ENCODE measurements at regions not wholly inside any gene's neighbourhood (a gene's known extent, or its start where the extent isn't known, plus 50 kb on each side); places are given as distances from the start of the nearest gene placed in this dataset.

DNA sequence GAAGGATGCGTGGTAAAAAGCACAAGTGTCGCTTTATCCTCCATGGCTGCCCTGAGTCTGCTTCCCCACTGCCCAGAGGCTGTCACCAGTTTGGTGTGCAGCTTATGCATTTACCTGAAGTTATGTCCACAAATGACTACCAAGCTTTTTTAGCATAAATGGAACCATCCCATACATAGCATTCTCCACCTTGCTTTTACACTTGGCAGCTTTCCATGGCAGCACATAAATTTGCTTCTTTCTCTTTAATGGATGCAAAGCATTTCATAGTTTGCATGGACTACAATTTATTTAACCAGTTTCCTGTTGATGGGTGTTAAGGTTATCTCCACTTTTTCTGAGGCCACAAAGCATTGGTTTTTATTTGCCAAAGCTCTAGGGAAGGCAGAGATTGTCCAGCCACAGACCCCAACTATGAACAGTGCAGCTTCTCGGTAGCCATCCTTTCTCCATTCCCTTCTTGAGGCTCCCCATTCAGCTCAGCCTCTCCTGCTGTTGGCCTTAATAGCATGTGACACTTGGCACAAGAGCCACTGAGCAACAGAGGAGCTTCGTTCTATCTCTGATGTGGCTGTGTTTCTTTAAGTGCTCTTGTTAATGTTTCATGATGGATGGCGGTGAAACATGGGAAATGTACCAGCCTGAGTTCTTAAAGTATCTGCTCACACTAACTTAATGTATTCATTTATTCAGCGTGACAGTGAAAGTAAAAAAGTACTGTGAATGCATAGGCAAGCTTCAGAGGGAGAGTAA, 59.8 kb upstream of the NAV2 start:
- no peak for DNase-seq
- Histone ChIP-seq H3K9me3 (no peaks in the 10 kb centered on the region), H3K4me1 (peaks cover 0 to 7% (median 0%) of the 10 kb centered on the region in 4 donors), H3K36me3 (no peaks in the 10 kb centered on the region), H3K27me3 (no peaks in the 10 kb centered on the region), H3K4me3 (no peak overlapping the region), H3K27ac (no peak overlapping the region)
- 71 to 79% methylated on average over 6 of the region's 6 CpGs for WGBS, 2 donors
- no peak for TF ChIP-seq EP300 (IDR thresholded peaks at IDR 0.05)
- TF ChIP-seq, protein P1, sequence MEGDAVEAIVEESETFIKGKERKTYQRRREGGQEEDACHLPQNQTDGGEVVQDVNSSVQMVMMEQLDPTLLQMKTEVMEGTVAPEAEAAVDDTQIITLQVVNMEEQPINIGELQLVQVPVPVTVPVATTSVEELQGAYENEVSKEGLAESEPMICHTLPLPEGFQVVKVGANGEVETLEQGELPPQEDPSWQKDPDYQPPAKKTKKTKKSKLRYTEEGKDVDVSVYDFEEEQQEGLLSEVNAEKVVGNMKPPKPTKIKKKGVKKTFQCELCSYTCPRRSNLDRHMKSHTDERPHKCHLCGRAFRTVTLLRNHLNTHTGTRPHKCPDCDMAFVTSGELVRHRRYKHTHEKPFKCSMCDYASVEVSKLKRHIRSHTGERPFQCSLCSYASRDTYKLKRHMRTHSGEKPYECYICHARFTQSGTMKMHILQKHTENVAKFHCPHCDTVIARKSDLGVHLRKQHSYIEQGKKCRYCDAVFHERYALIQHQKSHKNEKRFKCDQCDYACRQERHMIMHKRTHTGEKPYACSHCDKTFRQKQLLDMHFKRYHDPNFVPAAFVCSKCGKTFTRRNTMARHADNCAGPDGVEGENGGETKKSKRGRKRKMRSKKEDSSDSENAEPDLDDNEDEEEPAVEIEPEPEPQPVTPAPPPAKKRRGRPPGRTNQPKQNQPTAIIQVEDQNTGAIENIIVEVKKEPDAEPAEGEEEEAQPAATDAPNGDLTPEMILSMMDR (IDR thresholded peaks at IDR 0.05), result no peak
- no peak for TF ChIP-seq POLR2AphosphoS5 (IDR thresholded peaks at IDR 0.05)
- no peak for TF ChIP-seq POLR2A (IDR thresholded peaks at IDR 0.05)
- ATAC-seq (ENCODE audit: low FRiP score in 2 of 2), result no peak

DNA sequence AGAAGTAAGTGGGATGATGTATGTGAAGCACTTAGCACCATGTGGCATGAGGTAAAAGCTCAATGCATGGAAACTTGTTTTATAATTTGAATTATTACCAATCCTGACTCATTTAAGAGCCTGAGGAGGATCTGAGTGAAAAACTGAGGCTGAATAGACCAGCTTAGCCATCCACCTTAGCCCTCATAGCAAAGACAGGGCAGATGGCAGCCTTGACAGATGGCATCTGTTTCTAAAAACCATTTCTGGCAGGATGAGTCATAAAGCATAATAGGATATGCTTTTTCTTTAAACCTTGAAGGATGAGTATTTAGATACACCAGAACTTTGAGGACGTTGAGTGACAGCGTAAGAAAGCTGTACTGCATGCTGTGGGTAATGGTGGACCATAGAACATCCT, 61.0 kb upstream of the NAV2 start:
- H3K36me3 ChIP-seq, result no peaks in the 10 kb centered on the region
- H3K9me3 ChIP-seq, result no peaks in the 10 kb centered on the region
- H3K4me1 ChIP-seq, result peaks cover 0 to 7% (median 0%) of the 10 kb centered on the region in 4 donors
- no peak overlapping the region for H3K4me3 ChIP-seq
- H3K27ac ChIP-seq, result no peak overlapping the region
- 91 to 98% methylated on average over 2 of the region's 2 CpGs for WGBS, 2 donors
- H3K27me3 ChIP-seq, result no peaks in the 10 kb centered on the region
- TF ChIP-seq POLR2AphosphoS5 (IDR thresholded peaks at IDR 0.05) (no peak), EP300 (IDR thresholded peaks at IDR 0.05) (no peak), POLR2A (IDR thresholded peaks at IDR 0.05) (no peak)
- TF ChIP-seq, protein P1 (IDR thresholded peaks at IDR 0.05), result no peak
- no peak for DNase-seq
- no peak for ATAC-seq (ENCODE audit: low FRiP score in 2 of 2)

- H3K4me1 ChIP-seq, result peaks cover 0 to 7% (median 0%) of the 10 kb centered on the region in 4 donors
- no peak for ATAC-seq (ENCODE audit: low FRiP score in 2 of 2)
- no peak overlapping the region for H3K27ac ChIP-seq
- no peaks in the 10 kb centered on the region for H3K27me3 ChIP-seq
- H3K36me3 ChIP-seq, result no peaks in the 10 kb centered on the region
- H3K4me3 ChIP-seq, result no peak overlapping the region
- WGBS, 2 donors, result 64 to 67% methylated on average over 2 of the region's 2 CpGs
- no peaks in the 10 kb centered on the region for H3K9me3 ChIP-seq
- no peak for DNase-seq
- TF ChIP-seq, protein P1 (IDR thresholded peaks at IDR 0.05), result no peak
- no peak for TF ChIP-seq POLR2A (IDR thresholded peaks at IDR 0.05)
- TF ChIP-seq POLR2AphosphoS5 (IDR thresholded peaks at IDR 0.05), result no peak
- TF ChIP-seq EP300 (IDR thresholded peaks at IDR 0.05), result no peak
These were observed 61.6 kb upstream of the NAV2 start for GRCh38 chr11:19651028-19651427.

GRCh38 chr11:19650467-19650866, 62.2 kb upstream of the NAV2 start:
- DNase-seq (no peak), ATAC-seq (ENCODE audit: low FRiP score in 2 of 2) (no peak)
- H3K27me3 ChIP-seq, result no peaks in the 10 kb centered on the region
- H3K27ac ChIP-seq, result no peak overlapping the region
- TF ChIP-seq, protein P1 (IDR thresholded peaks at IDR 0.05), result no peak
- TF ChIP-seq POLR2A (IDR thresholded peaks at IDR 0.05) (no peak), EP300 (IDR thresholded peaks at IDR 0.05) (no peak), POLR2AphosphoS5 (IDR thresholded peaks at IDR 0.05) (no peak)
- WGBS, 2 donors, result 56 to 65% methylated on average over 3 of the region's 3 CpGs
- H3K4me3 ChIP-seq, result no peak overlapping the region
- H3K4me1 ChIP-seq, result peaks cover 0 to 7% (median 0%) of the 10 kb centered on the region in 4 donors
- H3K36me3 ChIP-seq, result no peaks in the 10 kb centered on the region
- H3K9me3 ChIP-seq, result no peaks in the 10 kb centered on the region

DNA sequence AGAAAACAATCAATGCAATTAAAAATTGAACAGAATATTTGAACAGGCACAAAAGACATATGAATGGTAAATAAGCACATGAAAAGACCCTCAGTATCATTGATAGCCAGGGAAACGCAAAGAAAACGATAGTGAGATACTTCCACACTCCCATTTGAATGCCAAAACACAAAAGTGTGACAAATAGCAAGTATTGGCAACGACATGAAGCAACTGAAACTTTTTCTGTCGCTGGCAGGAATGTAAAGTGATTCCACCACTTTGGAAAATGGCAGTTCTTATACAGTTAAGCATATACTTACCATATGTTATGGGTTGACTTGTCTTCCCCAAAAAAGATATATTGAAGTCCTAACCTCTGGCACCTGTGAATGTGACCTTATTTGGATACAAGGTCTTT, 62.9 kb upstream of the NAV2 start:
- Histone ChIP-seq H3K4me1 (peaks cover 0 to 7% (median 0%) of the 10 kb centered on the region in 4 donors), H3K27me3 (no peaks in the 10 kb centered on the region), H3K4me3 (no peak overlapping the region), H3K36me3 (no peaks in the 10 kb centered on the region), H3K9me3 (no peaks in the 10 kb centered on the region), H3K27ac (no peak overlapping the region)
- DNase-seq (no peak), ATAC-seq (ENCODE audit: low FRiP score in 2 of 2) (no peak)
- WGBS, 2 donors, result 69 to 86% methylated on average over 4 of the region's 4 CpGs
- TF ChIP-seq POLR2A (IDR thresholded peaks at IDR 0.05), result no peak
- TF ChIP-seq, protein P1 (IDR thresholded peaks at IDR 0.05), result no peak
- TF ChIP-seq POLR2AphosphoS5 (IDR thresholded peaks at IDR 0.05), result no peak
- no peak for TF ChIP-seq EP300 (IDR thresholded peaks at IDR 0.05)

All from upper lobe of left lung (tissue), 6 donors.